HG02623 (cell line): ENCODE measurements at regions not wholly inside any gene's neighbourhood (a gene's known extent, or its start where the extent isn't known, plus 50 kb on each side); places are given as distances from the start of the nearest gene placed in this dataset.
"Not testable (repeated sequence)": the region's sequence is repeated elsewhere in the genome, so short reads cannot be mapped to it uniquely, and the experiment has no call there.

Experiments
- ATAC-seq: cut with Tn5 transposase; IDR thresholded peaks from one replicate; pipeline ENCODE4 v1.9.1; 2021; ENCODE audit warnings: moderate library complexity; ENCODE audit not compliant: unreplicated experiment

- ATAC-seq = no peak
These were observed 127.1 kb upstream of the FHIT start for GRCh38 chr3:61378311-61378710.

- peak; percentile 90 for ATAC-seq
These were observed 130.6 kb upstream of the FHIT start for GRCh38 chr3:61381745-61382392.

DNA sequence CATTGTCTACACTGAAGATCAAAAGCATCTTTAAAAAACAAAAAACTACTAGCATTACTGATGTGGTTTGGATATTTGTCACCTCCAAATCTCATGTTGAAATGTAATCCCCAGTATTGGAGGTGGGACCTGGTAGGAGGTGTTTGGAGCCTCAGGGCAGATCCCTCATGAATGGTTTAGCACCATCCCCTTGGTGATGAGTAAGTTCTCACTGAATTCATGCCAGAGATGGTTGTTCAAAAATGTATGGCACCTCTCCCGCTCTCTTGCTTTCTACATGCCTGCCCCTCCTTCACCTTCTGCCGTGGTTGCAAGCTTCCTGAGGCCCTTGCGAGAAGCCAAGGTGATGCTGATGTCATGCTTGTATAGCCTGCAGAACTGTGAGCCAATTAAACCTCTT lies 136.6 kb upstream of the FHIT start:
- ATAC-seq = no peak

DNA sequence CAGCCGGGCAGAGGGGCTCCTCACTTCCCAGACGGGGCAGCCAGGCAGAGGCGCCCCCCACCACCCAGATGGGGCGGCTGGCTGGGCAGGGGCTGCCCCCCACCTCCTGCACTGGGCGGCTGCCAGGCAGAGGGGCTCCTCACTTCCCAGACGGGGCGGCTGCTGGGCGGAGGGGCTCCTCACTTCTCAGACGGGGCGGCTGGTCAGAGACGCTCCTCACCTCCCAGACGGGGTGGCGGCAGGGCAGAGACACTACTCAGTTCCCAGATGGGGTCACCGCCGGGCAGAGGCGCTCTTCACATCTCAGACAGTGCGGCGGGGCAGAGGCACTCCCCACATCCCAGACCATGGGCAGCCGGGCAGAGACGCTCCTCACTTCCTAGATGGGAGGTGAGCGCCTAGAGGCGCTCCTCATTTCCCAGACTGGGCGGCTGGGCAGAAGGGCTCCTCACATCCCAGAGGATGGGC lies 142.3 kb upstream of the FHIT start:
- ATAC-seq = not testable (repeated sequence)

DNA sequence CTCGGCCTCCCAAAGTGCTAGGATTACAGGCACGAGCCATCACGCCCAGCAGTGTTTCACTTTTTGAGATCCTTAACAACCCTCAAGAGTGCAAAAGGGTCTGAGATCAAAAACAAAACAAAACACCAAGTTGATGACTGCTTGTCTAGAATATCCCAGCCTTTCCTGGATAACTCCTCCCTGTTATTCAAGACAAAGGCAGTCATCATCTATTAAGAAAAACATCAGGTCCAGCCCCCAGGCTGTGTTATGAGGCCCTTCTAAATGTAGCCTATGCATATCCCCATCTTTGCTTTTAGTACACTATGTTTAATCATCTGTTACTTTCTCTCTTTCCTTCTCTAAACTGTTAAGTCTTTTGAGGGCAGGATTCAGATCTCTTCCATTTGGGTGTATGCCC lies 150.1 kb upstream of the FHIT start:
- no peak for ATAC-seq

DNA sequence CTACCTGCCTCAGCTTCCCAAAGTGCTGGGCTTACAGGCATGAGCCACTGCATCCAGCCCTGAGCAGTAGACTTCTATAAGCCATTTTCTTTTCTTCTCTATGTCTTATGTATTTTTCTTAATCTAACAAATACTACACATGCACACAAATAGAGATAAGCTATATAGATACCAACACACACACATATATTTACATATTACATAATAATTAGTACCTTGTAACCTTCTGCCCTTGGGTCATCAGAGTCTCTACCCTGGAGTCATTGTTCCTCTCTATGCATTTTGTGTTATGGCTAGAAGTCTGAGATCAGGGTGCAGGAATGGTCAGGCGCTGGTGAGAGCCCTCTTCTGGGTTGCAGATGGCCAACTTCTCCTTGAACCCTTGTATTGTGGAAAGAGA lies 154.0 kb upstream of the PTPRG start:
- ATAC-seq = no peak

DNA sequence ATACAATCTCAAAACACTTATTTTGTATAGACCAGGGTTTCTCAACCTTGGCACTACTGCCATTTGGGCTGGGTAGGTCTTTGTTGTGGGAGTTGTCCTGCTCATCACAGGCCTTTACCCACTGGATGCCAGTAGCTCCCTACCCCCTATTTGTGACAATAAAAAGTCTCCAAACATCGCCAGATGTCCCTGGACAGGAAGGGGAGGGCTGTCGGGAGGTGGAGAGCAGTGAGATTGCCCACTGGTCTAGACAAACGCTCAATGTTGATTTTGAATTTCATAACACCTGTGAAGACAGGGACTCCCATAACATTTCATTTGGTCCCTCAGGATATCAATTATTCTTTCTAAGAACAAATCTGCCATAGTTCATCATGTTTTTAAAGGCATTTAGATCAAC lies 151.7 kb upstream of the PTPRG start:
- ATAC-seq = no peak

DNA sequence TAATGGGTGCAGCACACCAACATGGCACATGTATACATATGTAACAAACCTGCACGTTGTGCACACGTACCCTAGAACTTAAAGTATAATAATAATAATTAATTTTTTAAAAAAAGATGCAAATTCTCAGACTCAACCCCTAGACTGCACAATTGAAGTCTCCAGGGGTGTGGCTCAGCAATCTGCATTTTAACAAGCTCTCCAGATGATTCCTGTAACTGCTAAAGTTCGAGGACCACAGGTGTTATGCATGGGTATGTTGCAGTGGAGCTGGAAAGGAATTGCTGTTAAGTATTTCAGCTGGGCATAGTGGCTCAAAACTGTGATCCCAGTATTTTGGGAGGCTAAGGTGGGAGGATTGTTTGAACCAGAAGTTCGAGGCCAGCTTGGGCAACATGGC lies 151.0 kb upstream of the PTPRG start:
- not testable (repeated sequence) for ATAC-seq

GRCh38 chr3:61411009-61411662 lies 150.2 kb upstream of the PTPRG start:
- no peak for ATAC-seq

DNA sequence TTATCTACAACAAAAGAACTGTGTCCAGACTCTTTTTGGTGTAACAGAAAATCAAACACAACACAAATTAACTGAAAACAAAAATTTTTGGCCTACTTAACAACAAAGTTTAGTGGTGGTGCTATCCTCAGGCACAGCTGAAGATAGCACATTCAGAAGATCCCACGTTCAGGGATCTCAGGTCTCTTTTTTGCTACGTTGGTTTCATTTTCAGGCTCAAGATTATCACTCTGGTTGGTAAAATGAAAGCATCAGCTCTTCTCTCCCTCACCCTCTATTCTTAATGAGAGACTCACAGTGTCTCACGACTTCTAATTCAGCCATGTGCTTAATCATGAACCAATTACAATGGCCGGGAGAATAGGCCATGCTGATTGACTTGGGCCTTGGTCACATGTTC lies 146.9 kb upstream of the PTPRG start:
- ATAC-seq = peak; percentile 93

DNA sequence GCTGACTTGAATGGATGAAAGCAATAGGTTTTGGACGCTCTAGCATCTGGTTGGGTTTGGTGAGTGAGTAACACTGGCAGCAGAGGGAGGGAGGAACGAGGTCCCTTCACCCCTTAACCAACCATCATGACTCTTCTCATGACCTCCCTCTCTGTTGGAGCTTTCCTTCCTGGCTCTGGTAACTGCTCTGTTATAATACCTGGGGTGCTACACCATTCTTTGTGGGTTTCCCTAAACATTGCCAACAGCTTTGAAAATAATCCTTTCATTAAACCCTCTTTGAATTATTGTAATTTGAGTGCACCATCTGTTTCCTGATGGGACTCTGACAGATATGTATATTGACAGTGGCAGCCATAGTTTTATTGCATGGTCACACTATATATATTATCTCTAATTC lies 146.2 kb upstream of the PTPRG start:
- ATAC-seq = no peak

- no peak for ATAC-seq
These were observed 144.8 kb upstream of the PTPRG start for GRCh38 chr3:61416618-61417017.

GRCh38 chr3:61417352-61417751 lies 144.0 kb upstream of the PTPRG start:
- no peak for ATAC-seq

DNA sequence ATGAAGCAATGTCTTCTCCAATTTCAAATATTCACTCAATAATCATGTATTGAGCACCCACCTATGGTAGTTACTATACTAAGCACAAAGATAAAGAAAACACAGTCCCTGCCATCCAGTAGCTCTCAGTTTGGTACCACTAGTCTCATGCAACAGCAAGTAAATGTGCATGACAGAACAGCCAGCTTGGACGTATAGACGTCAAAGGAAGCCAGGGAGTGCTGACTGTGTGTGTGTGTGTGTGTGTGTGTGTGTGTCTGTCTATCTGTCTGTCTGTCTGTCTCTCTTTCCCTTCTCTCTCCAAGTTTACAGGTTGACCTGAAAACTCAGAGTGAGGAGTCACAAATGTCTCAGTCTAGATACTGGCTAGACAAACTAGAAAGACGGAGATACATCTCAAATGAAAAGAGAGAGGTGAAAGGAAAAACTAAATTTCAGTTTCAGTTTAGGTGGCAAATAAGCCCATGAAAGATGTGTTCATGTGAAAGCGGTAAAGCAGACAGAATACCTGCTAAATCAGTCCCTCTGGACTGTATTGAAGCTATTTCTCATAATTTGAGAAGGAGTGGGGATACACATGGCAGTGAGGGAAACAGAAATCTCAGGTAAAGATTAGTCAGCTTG lies 141.1 kb upstream of the PTPRG start:
- no peak for ATAC-seq

GRCh38 chr3:61422945-61423673 lies 138.3 kb upstream of the PTPRG start:
- no peak for ATAC-seq

GRCh38 chr3:61425356-61425755 lies 136.0 kb upstream of the PTPRG start:
- no peak for ATAC-seq

DNA sequence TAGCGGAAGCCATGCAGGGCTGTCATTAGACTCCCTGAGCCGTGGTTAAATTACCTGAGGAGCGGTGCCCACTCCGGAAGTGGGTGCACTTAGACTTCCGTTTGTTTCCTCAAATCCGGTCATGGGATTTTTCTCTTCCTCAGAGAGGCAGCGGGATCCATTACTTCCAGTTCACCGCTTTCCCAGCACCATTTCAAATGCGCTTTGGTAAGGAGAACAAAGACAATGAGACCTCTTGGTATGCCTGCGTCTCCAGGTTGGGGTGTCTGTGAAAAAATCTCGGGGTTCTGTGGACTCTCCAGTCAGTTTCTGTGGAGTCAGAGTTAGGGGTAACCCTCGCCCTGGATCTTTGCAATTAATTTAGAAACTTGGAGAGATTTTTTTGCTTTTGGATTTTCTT lies 132.3 kb upstream of the PTPRG start:
- ATAC-seq = no peak

- not testable (repeated sequence) for ATAC-seq
These were observed 126.5 kb upstream of the PTPRG start for GRCh38 chr3:61434901-61435300.

GRCh38 chr3:61435361-61435760 lies 126.0 kb upstream of the PTPRG start:
- ATAC-seq = not testable (repeated sequence)

DNA sequence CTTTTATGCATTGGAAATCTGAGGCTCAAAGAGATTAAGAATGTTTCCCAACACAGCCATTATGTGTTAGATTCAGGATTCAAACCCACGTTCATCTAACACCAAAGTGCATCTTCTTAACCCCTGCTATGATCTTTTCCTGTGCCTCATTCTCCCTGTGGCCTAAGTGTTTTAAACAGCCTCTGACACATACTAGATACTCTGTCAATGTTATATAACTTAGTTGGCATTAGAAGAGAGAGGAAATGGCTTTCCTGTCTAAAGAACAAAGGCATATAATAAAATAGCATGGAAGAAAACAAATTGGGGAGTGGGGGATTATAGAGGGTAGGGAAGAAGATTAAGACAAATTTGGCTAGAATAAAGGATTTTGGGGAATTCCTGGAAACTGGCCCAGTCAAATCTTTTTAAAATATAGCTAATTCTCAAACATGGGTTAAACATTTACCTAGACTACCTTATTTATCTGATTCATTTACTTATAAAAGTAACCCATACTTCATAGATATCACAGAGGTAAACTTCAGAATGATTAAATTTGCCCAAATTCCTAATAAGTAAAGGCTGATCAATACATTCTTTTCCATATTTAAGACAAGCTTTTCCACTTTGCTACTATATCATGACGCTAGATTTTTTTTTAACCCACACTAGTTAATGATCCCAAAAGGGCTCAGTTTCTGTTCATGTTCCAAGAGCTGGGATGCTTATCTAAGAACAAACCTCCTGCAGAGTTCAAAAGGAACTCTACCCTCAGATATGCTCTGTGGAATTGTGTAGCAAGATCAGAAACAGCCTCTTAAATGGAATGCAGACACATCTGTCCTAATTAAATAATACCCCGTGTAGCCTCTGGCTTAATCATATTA lies 122.9 kb upstream of the PTPRG start:
- no peak for ATAC-seq

DNA sequence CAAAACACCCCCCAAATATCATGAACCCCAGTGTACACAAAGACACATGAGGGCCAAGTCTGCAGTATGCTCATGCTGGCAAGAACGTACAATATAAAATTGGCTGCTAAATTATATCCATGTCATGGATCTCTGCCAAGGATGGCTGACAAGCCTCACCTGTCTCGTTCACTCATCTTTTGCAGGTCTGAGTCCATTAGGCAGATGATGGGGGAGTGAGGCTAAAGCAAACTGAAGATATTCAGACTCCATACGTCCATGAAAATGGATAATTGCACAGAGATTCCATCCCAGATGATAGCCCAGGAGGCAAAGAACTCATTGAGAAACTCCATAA lies 122.3 kb upstream of the PTPRG start:
- no peak for ATAC-seq
